DOHH2 (cell line): ENCODE measurements at regions not wholly inside any gene's neighbourhood (a gene's known extent, or its start where the extent isn't known, plus 50 kb on each side); places are given as distances from the start of the nearest gene placed in this dataset.

Source experiments
- CTCF ChIP-seq: fragments of 200-600 bp; sonication (generic); IDR thresholded peaks from one replicate; pipeline ENCODE4 v1.5.1; 2014; ENCODE audit warnings: antibody characterized with exemption, mild to moderate bottlenecking, low read depth, low read length; ENCODE audit not compliant: poor library complexity, severe bottlenecking
- EZH2phosphoT487 ChIP-seq: fragments of 200-600 bp; sonication (generic); IDR thresholded peaks from 2 replicates; pipeline ENCODE4 v1.6.1; 2017; ENCODE audit warnings: borderline replicate concordance, mild to moderate bottlenecking, antibody characterized with exemption, low read length, moderate library complexity, mixed read lengths

GRCh38 chr9:89899573-89899972 is 294.8 kb downstream of the GADD45G start:
- TF ChIP-seq CTCF, result no peak
- TF ChIP-seq EZH2phosphoT487, result no peak
